ENCODE measurements at regions not wholly inside any gene's neighbourhood (a gene's known extent, or its start where the extent isn't known, plus 50 kb on each side); places are given as distances from the start of the nearest gene placed in this dataset.

GRCh38 chr3:163347944-163348343 lies 1730.4 kb downstream of the SI start:
- no peaks in the 10 kb centered on the region for H3K36me3 ChIP-seq (ENCODE audit: control insufficient read depth in 2 of 2, insufficient read depth in 2 of 2, low read length in 2 of 2)
- no peaks in the 10 kb centered on the region for H3K4me1 ChIP-seq (ENCODE audit: control insufficient read depth, insufficient read depth, low read length)

GRCh38 chr3:163335429-163335828 lies 1742.9 kb downstream of the SI start:
- no peaks in the 10 kb centered on the region for H3K4me1 ChIP-seq (ENCODE audit: control insufficient read depth, insufficient read depth, low read length)
- H3K36me3 ChIP-seq (ENCODE audit: control insufficient read depth in 2 of 2, insufficient read depth in 2 of 2, low read length in 2 of 2), result no peaks in the 10 kb centered on the region
- H3K4me3 ChIP-seq (ENCODE audit: low read length in 2 of 2), result no peak overlapping the region
- H3K27me3 ChIP-seq (ENCODE audit: control insufficient read depth in 1 of 2, insufficient read depth in 2 of 2, low read length in 2 of 2), result no peaks in the 10 kb centered on the region
- no peak overlapping the region for H3K27ac ChIP-seq (ENCODE audit: low read length)
- H3K9me3 ChIP-seq (ENCODE audit: control insufficient read depth in 2 of 2, low read length in 2 of 2), result peaks cover 0 to 6% of the 10 kb centered on the region in 2 donors
- H3K9ac ChIP-seq (ENCODE audit: low read length in 2 of 2), result no peak overlapping the region

More at GRCh38 chr3:163347944-163348343, 1730.4 kb downstream of the SI start:
- H3K27me3 ChIP-seq (ENCODE audit: control insufficient read depth in 1 of 2, insufficient read depth in 2 of 2, low read length in 2 of 2), result no peaks in the 10 kb centered on the region
- no peaks in the 10 kb centered on the region for H3K9me3 ChIP-seq (ENCODE audit: control insufficient read depth in 2 of 2, low read length in 2 of 2)
- H3K9ac ChIP-seq (ENCODE audit: low read length in 2 of 2), result no peak overlapping the region
- H3K4me3 ChIP-seq (ENCODE audit: low read length in 2 of 2), result no peak overlapping the region
- H3K27ac ChIP-seq (ENCODE audit: low read length), result no peak overlapping the region

GRCh38 chr3:163328680-163329079 lies 1749.6 kb downstream of the SI start:
- no peak overlapping the region for H3K27ac ChIP-seq (ENCODE audit: low read length)
- no peaks in the 10 kb centered on the region for H3K4me1 ChIP-seq (ENCODE audit: control insufficient read depth, insufficient read depth, low read length)
- no peaks in the 10 kb centered on the region for H3K36me3 ChIP-seq (ENCODE audit: control insufficient read depth in 2 of 2, insufficient read depth in 2 of 2, low read length in 2 of 2)
- H3K27me3 ChIP-seq (ENCODE audit: control insufficient read depth in 1 of 2, insufficient read depth in 2 of 2, low read length in 2 of 2), result no peaks in the 10 kb centered on the region
- H3K9ac ChIP-seq (ENCODE audit: low read length in 2 of 2), result no peak overlapping the region
- H3K4me3 ChIP-seq (ENCODE audit: low read length in 2 of 2), result no peak overlapping the region
- peaks cover 4 to 8% of the 10 kb centered on the region in 2 donors for H3K9me3 ChIP-seq (ENCODE audit: control insufficient read depth in 2 of 2, low read length in 2 of 2)

- Histone ChIP-seq H3K9ac (ENCODE audit: low read length in 2 of 2) (no peak overlapping the region), H3K4me1 (ENCODE audit: control insufficient read depth, insufficient read depth, low read length) (no peaks in the 10 kb centered on the region), H3K4me3 (ENCODE audit: low read length in 2 of 2) (no peak overlapping the region), H3K36me3 (ENCODE audit: control insufficient read depth in 2 of 2, insufficient read depth in 2 of 2, low read length in 2 of 2) (no peaks in the 10 kb centered on the region), H3K9me3 (ENCODE audit: control insufficient read depth in 2 of 2, low read length in 2 of 2) (peaks cover 4 to 8% of the 10 kb centered on the region in 2 donors), H3K27me3 (ENCODE audit: control insufficient read depth in 1 of 2, insufficient read depth in 2 of 2, low read length in 2 of 2) (no peaks in the 10 kb centered on the region), H3K27ac (ENCODE audit: low read length) (no peak overlapping the region)
These were observed 1751.2 kb downstream of the SI start for GRCh38 chr3:163327086-163327485.

- H3K27me3 ChIP-seq (ENCODE audit: control insufficient read depth in 1 of 2, insufficient read depth in 2 of 2, low read length in 2 of 2), result no peaks in the 10 kb centered on the region
- H3K9ac ChIP-seq (ENCODE audit: low read length in 2 of 2), result no peak overlapping the region
- H3K36me3 ChIP-seq (ENCODE audit: control insufficient read depth in 2 of 2, insufficient read depth in 2 of 2, low read length in 2 of 2), result no peaks in the 10 kb centered on the region
- no peaks in the 10 kb centered on the region for H3K4me1 ChIP-seq (ENCODE audit: control insufficient read depth, insufficient read depth, low read length)
- H3K27ac ChIP-seq (ENCODE audit: low read length), result no peak overlapping the region
- H3K4me3 ChIP-seq (ENCODE audit: low read length in 2 of 2), result no peak overlapping the region
- H3K9me3 ChIP-seq (ENCODE audit: control insufficient read depth in 2 of 2, low read length in 2 of 2), result no peaks in the 10 kb centered on the region
These were observed 1762.5 kb downstream of the SI start for GRCh38 chr3:163315786-163316185.

- Histone ChIP-seq H3K9ac (ENCODE audit: low read length in 2 of 2) (no peak overlapping the region), H3K27ac (ENCODE audit: low read length) (no peak overlapping the region), H3K4me3 (ENCODE audit: low read length in 2 of 2) (no peak overlapping the region), H3K27me3 (ENCODE audit: control insufficient read depth in 1 of 2, insufficient read depth in 2 of 2, low read length in 2 of 2) (no peaks in the 10 kb centered on the region), H3K9me3 (ENCODE audit: control insufficient read depth in 2 of 2, low read length in 2 of 2) (peaks cover 3% of the 10 kb centered on the region in 2 donors), H3K36me3 (ENCODE audit: control insufficient read depth in 2 of 2, insufficient read depth in 2 of 2, low read length in 2 of 2) (no peaks in the 10 kb centered on the region), H3K4me1 (ENCODE audit: control insufficient read depth, insufficient read depth, low read length) (no peaks in the 10 kb centered on the region)
These were observed 1771.9 kb downstream of the SI start for GRCh38 chr3:163306405-163306804.

GRCh38 chr3:163273694-163274093 lies 1777.1 kb downstream of the OTOL1 start:
- no peak overlapping the region for H3K27ac ChIP-seq (ENCODE audit: low read length)
- no peak overlapping the region for H3K4me3 ChIP-seq (ENCODE audit: low read length in 2 of 2)
- no peaks in the 10 kb centered on the region for H3K36me3 ChIP-seq (ENCODE audit: control insufficient read depth in 2 of 2, insufficient read depth in 2 of 2, low read length in 2 of 2)
- H3K9ac ChIP-seq (ENCODE audit: low read length in 2 of 2), result no peak overlapping the region
- H3K4me1 ChIP-seq (ENCODE audit: control insufficient read depth, insufficient read depth, low read length), result no peaks in the 10 kb centered on the region
- H3K9me3 ChIP-seq (ENCODE audit: control insufficient read depth in 2 of 2, low read length in 2 of 2), result no peaks in the 10 kb centered on the region
- H3K27me3 ChIP-seq (ENCODE audit: control insufficient read depth in 1 of 2, insufficient read depth in 2 of 2, low read length in 2 of 2), result no peaks in the 10 kb centered on the region

- no peaks in the 10 kb centered on the region for H3K9me3 ChIP-seq (ENCODE audit: control insufficient read depth in 2 of 2, low read length in 2 of 2)
- no peak overlapping the region for H3K9ac ChIP-seq (ENCODE audit: low read length in 2 of 2)
- H3K4me1 ChIP-seq (ENCODE audit: control insufficient read depth, insufficient read depth, low read length), result no peaks in the 10 kb centered on the region
- H3K36me3 ChIP-seq (ENCODE audit: control insufficient read depth in 2 of 2, insufficient read depth in 2 of 2, low read length in 2 of 2), result no peaks in the 10 kb centered on the region
- no peak overlapping the region for H3K4me3 ChIP-seq (ENCODE audit: low read length in 2 of 2)
- H3K27me3 ChIP-seq (ENCODE audit: control insufficient read depth in 1 of 2, insufficient read depth in 2 of 2, low read length in 2 of 2), result no peaks in the 10 kb centered on the region
- no peak overlapping the region for H3K27ac ChIP-seq (ENCODE audit: low read length)
These were observed 1770.1 kb downstream of the OTOL1 start for GRCh38 chr3:163266731-163267130.

GRCh38 chr3:163261618-163262017 lies 1765.0 kb downstream of the OTOL1 start:
- Histone ChIP-seq H3K27ac (ENCODE audit: low read length) (no peak overlapping the region), H3K27me3 (ENCODE audit: control insufficient read depth in 1 of 2, insufficient read depth in 2 of 2, low read length in 2 of 2) (no peaks in the 10 kb centered on the region), H3K9me3 (ENCODE audit: control insufficient read depth in 2 of 2, low read length in 2 of 2) (no peaks in the 10 kb centered on the region), H3K36me3 (ENCODE audit: control insufficient read depth in 2 of 2, insufficient read depth in 2 of 2, low read length in 2 of 2) (no peaks in the 10 kb centered on the region), H3K4me1 (ENCODE audit: control insufficient read depth, insufficient read depth, low read length) (no peaks in the 10 kb centered on the region), H3K4me3 (ENCODE audit: low read length in 2 of 2) (no peak overlapping the region), H3K9ac (ENCODE audit: low read length in 2 of 2) (no peak overlapping the region)

- no peaks in the 10 kb centered on the region for H3K27me3 ChIP-seq (ENCODE audit: control insufficient read depth in 1 of 2, insufficient read depth in 2 of 2, low read length in 2 of 2)
- H3K9ac ChIP-seq (ENCODE audit: low read length in 2 of 2), result no peak overlapping the region
- no peaks in the 10 kb centered on the region for H3K4me1 ChIP-seq (ENCODE audit: control insufficient read depth, insufficient read depth, low read length)
- H3K9me3 ChIP-seq (ENCODE audit: control insufficient read depth in 2 of 2, low read length in 2 of 2), result no peaks in the 10 kb centered on the region
- H3K27ac ChIP-seq (ENCODE audit: low read length), result no peak overlapping the region
- H3K4me3 ChIP-seq (ENCODE audit: low read length in 2 of 2), result no peak overlapping the region
- no peaks in the 10 kb centered on the region for H3K36me3 ChIP-seq (ENCODE audit: control insufficient read depth in 2 of 2, insufficient read depth in 2 of 2, low read length in 2 of 2)
These were observed 1764.4 kb downstream of the OTOL1 start for GRCh38 chr3:163261056-163261455.

- no peaks in the 10 kb centered on the region for H3K27me3 ChIP-seq (ENCODE audit: control insufficient read depth in 1 of 2, insufficient read depth in 2 of 2, low read length in 2 of 2)
- H3K4me3 ChIP-seq (ENCODE audit: low read length in 2 of 2), result no peak overlapping the region
- no peaks in the 10 kb centered on the region for H3K9me3 ChIP-seq (ENCODE audit: control insufficient read depth in 2 of 2, low read length in 2 of 2)
- H3K9ac ChIP-seq (ENCODE audit: low read length in 2 of 2), result no peak overlapping the region
- no peak overlapping the region for H3K27ac ChIP-seq (ENCODE audit: low read length)
- no peaks in the 10 kb centered on the region for H3K36me3 ChIP-seq (ENCODE audit: control insufficient read depth in 2 of 2, insufficient read depth in 2 of 2, low read length in 2 of 2)
- H3K4me1 ChIP-seq (ENCODE audit: control insufficient read depth, insufficient read depth, low read length), result no peaks in the 10 kb centered on the region
These were observed 1721.7 kb downstream of the OTOL1 start for GRCh38 chr3:163218336-163218735.
